Testis (tissue), 2 donors: ENCODE measurements at regions not wholly inside any gene's neighbourhood (a gene's known extent, or its start where the extent isn't known, plus 50 kb on each side); places are given as distances from the start of the nearest gene placed in this dataset.

Source experiments
- CTCF ChIP-seq, 3 experiments: fragments of 450-650 bp in 2 of 3; fragments of 200-600 bp in 1 of 3; sonication (generic) in 1 of 3; IDR thresholded peaks; one replicate each; pipeline ENCODE4 v1.5.1; 2016 to 2019; ENCODE audit warnings: antibody characterized with exemption in 3 of 3, mild to moderate bottlenecking in 2 of 3, moderate library complexity in 1 of 3
- POLR2A ChIP-seq: fragments of 450-650 bp; IDR thresholded peaks from one replicate; pipeline ENCODE4 v1.6.1; 2017; ENCODE audit warnings: antibody characterized with exemption, mild to moderate bottlenecking, moderate library complexity

GRCh38 chr11:95514416-95515110 lies 275.0 kb downstream of the FAM76B start:
- TF ChIP-seq CTCF (IDR thresholded peaks at IDR 0.05) (no peak), POLR2A (no peak)
